Testis (tissue), 2 donors: ENCODE measurements at regions not wholly inside any gene's neighbourhood (a gene's known extent, or its start where the extent isn't known, plus 50 kb on each side); places are given as distances from the start of the nearest gene placed in this dataset.

ENCODE experiments used
- DNase-seq: peaks from one replicate; pipeline ENCODE4 v3.0.0-alpha.2; 2019
- H3K27ac ChIP-seq, 2 donors: fragments of 200-600 bp; sonication (generic); one replicate each; pipeline ENCODE4 v1.5.1; 2019
- H3K27me3 ChIP-seq: fragments of 200-600 bp; sonication (generic); one replicate; pipeline ENCODE4 v1.5.1; 2019
- H3K36me3 ChIP-seq: fragments of 200-600 bp; sonication (generic); one replicate; pipeline ENCODE4 v1.5.1; 2017; ENCODE audit warnings: low read depth; ENCODE audit errors: missing control alignments
- H3K4me1 ChIP-seq: fragments of 200-600 bp; sonication (generic); one replicate; pipeline ENCODE4 v1.5.1; 2019
- H3K4me3 ChIP-seq, 2 donors: fragments of 200-600 bp; sonication (generic); one replicate each; pipeline ENCODE4 v1.5.1; 2017 to 2019
- H3K9me3 ChIP-seq: fragments of 200-600 bp; sonication (generic); one replicate; pipeline ENCODE4 v1.5.1; 2017
- CTCF ChIP-seq, 3 experiments: fragments of 450-650 bp in 2 of 3; fragments of 200-600 bp in 1 of 3; sonication (generic) in 1 of 3; IDR thresholded peaks; one replicate each; pipeline ENCODE4 v1.5.1; 2016 to 2019; ENCODE audit warnings: antibody characterized with exemption in 3 of 3, mild to moderate bottlenecking in 2 of 3, moderate library complexity in 1 of 3
- POLR2A ChIP-seq: fragments of 450-650 bp; IDR thresholded peaks from one replicate; pipeline ENCODE4 v1.6.1; 2017; ENCODE audit warnings: antibody characterized with exemption, mild to moderate bottlenecking, moderate library complexity
- WGBS, 2 donors: methylation state at CpG; one replicate each; pipeline ENCODE4 v1.1.5; 2018; 5-methylcytosine and 5-hydroxymethylcytosine counted together
- intact Hi-C: fragments of 100-400 bp; cut with DNase I; formaldehyde crosslinking; loops from one replicate; pipeline ENCODE4 v1.15.1; 2023; ENCODE audit warnings: low total_unique reads

DNA sequence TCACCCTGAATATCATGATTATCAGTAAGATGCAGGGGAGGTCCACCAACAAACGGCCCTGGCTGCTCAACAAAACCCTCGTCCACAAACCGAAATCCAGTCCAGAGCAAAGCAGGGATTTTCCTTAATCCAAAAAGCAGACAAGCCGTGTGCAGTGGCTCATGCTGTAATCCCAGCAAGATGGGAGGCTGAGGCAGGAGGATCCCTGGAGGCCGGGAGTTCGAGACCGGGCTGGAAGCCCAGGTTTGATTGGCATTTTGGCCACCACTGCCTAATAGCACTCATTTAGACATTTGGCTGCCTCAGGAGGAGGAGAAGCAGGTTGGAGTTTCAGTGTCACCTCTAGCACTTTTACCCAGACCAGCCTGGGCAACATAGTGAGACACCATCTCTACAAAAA, 562.0 kb upstream of the AUTS2 start:
- H3K9me3 ChIP-seq, result no peaks in the 10 kb centered on the region
- intact Hi-C loops, result no loop called here
- 84 to 87% methylated on average over 7 of the region's 7 CpGs for WGBS, 2 donors
- H3K4me3 ChIP-seq, result no peak overlapping the region
- H3K27ac ChIP-seq, result no peak overlapping the region
- H3K4me1 ChIP-seq, result no peaks in the 10 kb centered on the region
- TF ChIP-seq POLR2A (no peak), CTCF (IDR thresholded peaks at IDR 0.05) (no peak)
- DNase-seq, result no peak
- no peaks in the 10 kb centered on the region for H3K27me3 ChIP-seq
- no peaks in the 10 kb centered on the region for H3K36me3 ChIP-seq

DNA sequence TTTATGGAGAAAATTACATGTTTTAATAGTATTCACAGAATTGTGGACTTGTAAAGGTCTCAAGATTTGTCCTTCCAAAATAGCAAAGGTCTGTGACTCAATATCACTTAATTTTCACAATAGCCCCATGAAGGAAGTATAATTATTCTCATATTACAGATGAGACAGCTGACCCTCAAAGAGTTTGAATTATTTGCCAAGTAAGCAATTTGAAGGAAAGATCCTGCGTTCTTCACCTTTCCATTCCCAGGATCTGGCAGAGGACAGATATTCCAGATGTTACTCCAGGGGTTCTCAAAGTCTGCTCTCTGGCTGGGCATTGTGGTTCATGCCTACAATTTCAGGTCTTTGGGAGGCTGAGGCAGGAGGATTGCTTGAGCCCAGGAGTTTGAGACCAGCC, 559.4 kb upstream of the AUTS2 start:
- H3K27me3 ChIP-seq, result no peaks in the 10 kb centered on the region
- intact Hi-C loops, result no loop called here
- DNase-seq, result no peak
- no peak for TF ChIP-seq POLR2A
- TF ChIP-seq CTCF (IDR thresholded peaks at IDR 0.05), result no peak
- H3K4me1 ChIP-seq, result no peaks in the 10 kb centered on the region
- no peak overlapping the region for H3K27ac ChIP-seq
- H3K36me3 ChIP-seq, result no peaks in the 10 kb centered on the region
- no peaks in the 10 kb centered on the region for H3K9me3 ChIP-seq
- H3K4me3 ChIP-seq, result no peak overlapping the region
- WGBS, 2 donors, result 77 to 100% methylated on average over 1 of the region's 1 CpG

GRCh38 chr7:69042138-69042537, 556.1 kb upstream of the AUTS2 start:
- no peak overlapping the region for H3K27ac ChIP-seq
- no peak overlapping the region for H3K4me3 ChIP-seq
- WGBS, 2 donors, result 92 to 98% methylated on average over 2 of the region's 2 CpGs
- H3K9me3 ChIP-seq, result no peaks in the 10 kb centered on the region
- TF ChIP-seq POLR2A (no peak), CTCF (IDR thresholded peaks at IDR 0.05) (no peak)
- intact Hi-C loops, result no loop called here
- DNase-seq, result no peak
- H3K27me3 ChIP-seq, result no peaks in the 10 kb centered on the region
- H3K4me1 ChIP-seq, result no peaks in the 10 kb centered on the region
- no peaks in the 10 kb centered on the region for H3K36me3 ChIP-seq

- intact Hi-C loops, result no loop called here
- no peak for DNase-seq
- WGBS, 2 donors, result 31 to 35% methylated on average over 6 of the region's 6 CpGs
- H3K4me1 ChIP-seq, result no peaks in the 10 kb centered on the region
- no peak overlapping the region for H3K4me3 ChIP-seq
- no peaks in the 10 kb centered on the region for H3K36me3 ChIP-seq
- no peaks in the 10 kb centered on the region for H3K9me3 ChIP-seq
- H3K27ac ChIP-seq, result no peak overlapping the region
- no peaks in the 10 kb centered on the region for H3K27me3 ChIP-seq
- no peak for TF ChIP-seq POLR2A
- TF ChIP-seq CTCF (IDR thresholded peaks at IDR 0.05), result no peak
These were observed 551.0 kb upstream of the AUTS2 start for GRCh38 chr7:69047151-69047754.

- H3K4me1 ChIP-seq, result no peaks in the 10 kb centered on the region
- TF ChIP-seq CTCF (IDR thresholded peaks at IDR 0.05) (no peak), POLR2A (no peak)
- H3K27ac ChIP-seq, result no peak overlapping the region
- no peaks in the 10 kb centered on the region for H3K27me3 ChIP-seq
- DNase-seq, result no peak
- no peaks in the 10 kb centered on the region for H3K36me3 ChIP-seq
- H3K9me3 ChIP-seq, result no peaks in the 10 kb centered on the region
- no peak overlapping the region for H3K4me3 ChIP-seq
- intact Hi-C loops, result no loop called here
- 71 to 76% methylated on average over 5 of the region's 5 CpGs for WGBS, 2 donors
These were observed 548.9 kb upstream of the AUTS2 start for GRCh38 chr7:69049326-69049725.
